ENCODE measurements at regions not wholly inside any gene's neighbourhood (a gene's known extent, or its start where the extent isn't known, plus 50 kb on each side); places are given as distances from the start of the nearest gene placed in this dataset.

DNA sequence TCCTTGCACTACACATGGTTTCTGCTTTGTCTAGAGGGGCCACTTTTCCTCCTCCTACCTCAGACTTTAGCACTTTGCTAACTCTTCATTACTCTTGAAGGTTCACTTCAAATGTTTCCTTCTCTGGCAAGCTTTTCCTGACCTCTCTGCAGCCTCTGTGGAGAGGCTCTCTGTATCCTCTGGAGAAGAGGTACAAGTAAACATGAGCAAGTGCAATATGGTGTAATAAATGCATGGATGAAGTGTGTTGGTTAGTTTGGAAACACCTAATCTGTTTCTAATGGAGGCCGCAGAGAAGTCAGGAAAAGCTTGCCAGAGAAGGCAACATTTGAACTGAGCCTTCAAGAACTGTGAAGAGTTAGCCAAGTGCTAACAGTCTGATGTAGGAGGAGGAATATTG, 329.3 kb downstream of the GRIN2B start:
- Histone ChIP-seq H3K4me2 (ENCODE audit: low read length) (no peak overlapping the region), H3K4me1 (ENCODE audit: insufficient read depth, low read length, poor library complexity, severe bottlenecking) (no peaks in the 10 kb centered on the region), H4K20me1 (ENCODE audit: insufficient read depth, low read length) (no peaks in the 10 kb centered on the region), H3K9me3 (ENCODE audit: low read length) (no peaks in the 10 kb centered on the region), H3K9me2 (ENCODE audit: insufficient read depth, low read length) (no peaks in the 10 kb centered on the region), H3K4me3 (ENCODE audit: low read depth, low read length, poor library complexity, severe bottlenecking) (no peak overlapping the region), H3K36me3 (ENCODE audit: insufficient read depth, low read length) (no peaks in the 10 kb centered on the region), H2AFZ (ENCODE audit: low read length) (no peak overlapping the region), H3K27ac (ENCODE audit: low read depth, low read length, poor library complexity, severe bottlenecking) (no peak overlapping the region), H3K79me2 (ENCODE audit: insufficient read depth, low read depth, low read length) (no peaks in the 10 kb centered on the region)
- POLR2A ChIA-PET: no interaction called here
- DNase-seq (ENCODE audit: low spot score): no peak
- intact Hi-C loops (cut with micrococcal nuclease; ENCODE audit: unreplicated experiment): no loop called here
- no peak for TF ChIP-seq EZH2phosphoT487 (IDR thresholded peaks at IDR 0.05; ENCODE audit: borderline replicate concordance, low read depth, low read length)
- TF ChIP-seq, protein P1, sequence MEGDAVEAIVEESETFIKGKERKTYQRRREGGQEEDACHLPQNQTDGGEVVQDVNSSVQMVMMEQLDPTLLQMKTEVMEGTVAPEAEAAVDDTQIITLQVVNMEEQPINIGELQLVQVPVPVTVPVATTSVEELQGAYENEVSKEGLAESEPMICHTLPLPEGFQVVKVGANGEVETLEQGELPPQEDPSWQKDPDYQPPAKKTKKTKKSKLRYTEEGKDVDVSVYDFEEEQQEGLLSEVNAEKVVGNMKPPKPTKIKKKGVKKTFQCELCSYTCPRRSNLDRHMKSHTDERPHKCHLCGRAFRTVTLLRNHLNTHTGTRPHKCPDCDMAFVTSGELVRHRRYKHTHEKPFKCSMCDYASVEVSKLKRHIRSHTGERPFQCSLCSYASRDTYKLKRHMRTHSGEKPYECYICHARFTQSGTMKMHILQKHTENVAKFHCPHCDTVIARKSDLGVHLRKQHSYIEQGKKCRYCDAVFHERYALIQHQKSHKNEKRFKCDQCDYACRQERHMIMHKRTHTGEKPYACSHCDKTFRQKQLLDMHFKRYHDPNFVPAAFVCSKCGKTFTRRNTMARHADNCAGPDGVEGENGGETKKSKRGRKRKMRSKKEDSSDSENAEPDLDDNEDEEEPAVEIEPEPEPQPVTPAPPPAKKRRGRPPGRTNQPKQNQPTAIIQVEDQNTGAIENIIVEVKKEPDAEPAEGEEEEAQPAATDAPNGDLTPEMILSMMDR (conservative IDR thresholded peaks at IDR 0.05; ENCODE audit: low read length): no peak
- CTCF ChIA-PET (ENCODE audit: unreplicated experiment): no interaction called here
- BruUV-seq (replicated peaks): no TSS peak

DNA sequence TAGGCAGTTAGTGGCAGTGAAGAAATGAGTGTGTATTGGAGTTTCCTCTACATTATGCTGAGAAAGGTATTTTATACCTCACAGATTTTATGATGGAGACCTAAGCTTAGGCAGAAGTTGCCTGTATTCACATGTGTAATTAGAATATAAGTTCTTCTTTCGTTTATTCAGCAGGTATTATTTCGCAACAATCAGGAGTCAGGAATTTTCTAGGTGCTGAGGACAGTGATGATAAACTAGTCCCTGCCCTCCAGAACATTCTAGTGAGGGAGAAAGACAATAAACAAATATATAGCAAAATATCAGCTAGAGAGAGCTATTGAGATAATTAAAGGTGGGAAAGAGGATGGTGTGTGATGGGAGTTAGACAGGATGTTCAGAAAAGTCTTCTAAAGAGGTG, 345.7 kb downstream of the GRIN2B start:
- Histone ChIP-seq H3K9me3 (ENCODE audit: low read length) (no peaks in the 10 kb centered on the region), H3K27ac (ENCODE audit: low read depth, low read length, poor library complexity, severe bottlenecking) (no peak overlapping the region), H3K9me2 (ENCODE audit: insufficient read depth, low read length) (no peaks in the 10 kb centered on the region), H2AFZ (ENCODE audit: low read length) (no peak overlapping the region), H3K4me2 (ENCODE audit: low read length) (no peak overlapping the region), H3K36me3 (ENCODE audit: insufficient read depth, low read length) (no peaks in the 10 kb centered on the region), H3K4me3 (ENCODE audit: low read depth, low read length, poor library complexity, severe bottlenecking) (no peak overlapping the region), H3K79me2 (ENCODE audit: insufficient read depth, low read depth, low read length) (no peaks in the 10 kb centered on the region), H3K4me1 (ENCODE audit: insufficient read depth, low read length, poor library complexity, severe bottlenecking) (no peaks in the 10 kb centered on the region), H4K20me1 (ENCODE audit: insufficient read depth, low read length) (no peaks in the 10 kb centered on the region)
- intact Hi-C loops (cut with micrococcal nuclease; ENCODE audit: unreplicated experiment): no loop called here
- BruUV-seq (replicated peaks): no TSS peak
- ChIA-PET CTCF (ENCODE audit: unreplicated experiment) (no interaction called here), POLR2A (interaction anchor here (0.8 kb wide), 1 partner anchor 48 kb away, joined by 3 read pairs; no protein-coding TSS in a partner anchor)
- TF ChIP-seq, protein P1 (conservative IDR thresholded peaks at IDR 0.05; ENCODE audit: low read length): no peak
- TF ChIP-seq EZH2phosphoT487 (IDR thresholded peaks at IDR 0.05; ENCODE audit: borderline replicate concordance, low read depth, low read length): no peak
- DNase-seq (ENCODE audit: low spot score): no peak

DNA sequence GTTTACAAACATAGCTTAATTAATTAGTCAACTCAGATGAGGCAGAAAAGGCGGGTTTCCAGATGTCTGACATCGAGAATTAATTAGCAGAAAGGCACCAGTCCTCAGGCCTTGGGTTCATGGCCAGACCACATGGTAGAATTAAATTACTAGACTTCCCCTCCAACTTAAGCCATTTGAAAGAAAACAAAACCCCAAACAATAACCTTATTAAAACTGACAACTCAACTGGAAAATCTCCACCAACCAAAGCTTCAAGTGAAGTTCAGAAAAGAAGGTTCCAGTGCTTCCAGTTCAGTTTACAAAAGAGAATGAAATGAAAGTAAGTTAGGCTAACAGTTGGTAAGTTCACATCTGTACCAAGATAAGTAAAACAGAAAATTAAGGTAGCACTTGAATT, 349.5 kb downstream of the GRIN2B start:
- TF ChIP-seq, protein P1 (conservative IDR thresholded peaks at IDR 0.05; ENCODE audit: low read length): no peak
- TF ChIP-seq EZH2phosphoT487 (IDR thresholded peaks at IDR 0.05; ENCODE audit: borderline replicate concordance, low read depth, low read length): no peak
- Histone ChIP-seq H3K36me3 (ENCODE audit: insufficient read depth, low read length) (no peaks in the 10 kb centered on the region), H3K9me3 (ENCODE audit: low read length) (no peaks in the 10 kb centered on the region), H3K4me3 (ENCODE audit: low read depth, low read length, poor library complexity, severe bottlenecking) (no peak overlapping the region), H2AFZ (ENCODE audit: low read length) (no peak overlapping the region), H3K9me2 (ENCODE audit: insufficient read depth, low read length) (no peaks in the 10 kb centered on the region), H3K4me2 (ENCODE audit: low read length) (no peak overlapping the region), H3K27ac (ENCODE audit: low read depth, low read length, poor library complexity, severe bottlenecking) (no peak overlapping the region), H3K4me1 (ENCODE audit: insufficient read depth, low read length, poor library complexity, severe bottlenecking) (no peaks in the 10 kb centered on the region), H4K20me1 (ENCODE audit: insufficient read depth, low read length) (no peaks in the 10 kb centered on the region), H3K79me2 (ENCODE audit: insufficient read depth, low read depth, low read length) (no peaks in the 10 kb centered on the region)
- CTCF ChIA-PET (ENCODE audit: unreplicated experiment): interaction anchor here (0.6 kb wide), 1 partner anchor 29 kb away, joined by 3 read pairs; no protein-coding TSS in a partner anchor
- DNase-seq (ENCODE audit: low spot score): no peak
- BruUV-seq (replicated peaks): no TSS peak
- intact Hi-C loops (cut with micrococcal nuclease; ENCODE audit: unreplicated experiment): no loop called here
- POLR2A ChIA-PET: no interaction called here
